Colon (tissue), 2 donors: ENCODE measurements at regions not wholly inside any gene's neighbourhood (a gene's known extent, or its start where the extent isn't known, plus 50 kb on each side); places are given as distances from the start of the nearest gene placed in this dataset.

Experiments used
- FAIRE-seq: peaks from 2 replicates; lab custom pipeline; 2012; peaks lifted over from hg19 to GRCh38; lab: Jason Lieb, UNC
- donor health status: control.
- donor health status: control.

DNA sequence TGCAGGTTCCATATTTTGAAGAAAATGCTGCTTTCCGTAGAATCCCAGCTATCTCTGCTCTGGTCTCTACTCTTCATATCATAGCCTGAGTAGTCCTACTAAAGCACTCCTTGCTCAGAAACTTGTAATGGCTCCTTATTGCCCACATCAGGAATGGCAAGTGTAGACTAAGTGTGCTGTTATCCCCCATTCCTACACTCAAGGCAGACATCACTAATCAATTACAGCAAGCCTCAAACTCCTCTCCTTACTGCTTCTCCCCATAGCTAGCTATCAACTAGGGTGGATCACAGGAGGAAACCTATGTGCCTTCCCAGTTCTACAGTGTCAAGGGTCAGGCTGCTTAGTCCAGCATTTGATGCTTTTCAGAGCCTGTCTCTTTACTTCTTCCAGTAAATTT, 163.4 kb downstream of the HAPSTR1 start:
- no peak for FAIRE-seq

DNA sequence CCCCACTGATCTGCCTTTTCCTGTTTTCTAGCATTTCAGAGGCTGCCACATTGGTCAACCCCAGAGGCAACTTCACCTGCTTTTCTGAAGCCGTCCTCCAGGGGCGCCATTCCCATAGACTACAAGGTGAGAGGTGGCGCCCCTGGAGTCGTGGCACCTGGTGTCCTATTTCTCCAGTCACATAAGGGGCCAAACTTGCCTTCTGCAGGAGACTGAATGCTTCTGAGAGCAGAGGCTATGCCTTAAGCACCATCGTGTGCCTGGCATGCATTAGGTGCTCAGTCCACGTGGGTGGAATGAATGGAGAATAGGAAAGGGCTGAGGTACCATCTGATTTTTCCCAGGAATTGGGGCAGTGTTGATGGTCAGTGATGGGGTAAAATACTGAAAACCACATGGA, 164.8 kb downstream of the HAPSTR1 start:
- FAIRE-seq, result no peak

DNA sequence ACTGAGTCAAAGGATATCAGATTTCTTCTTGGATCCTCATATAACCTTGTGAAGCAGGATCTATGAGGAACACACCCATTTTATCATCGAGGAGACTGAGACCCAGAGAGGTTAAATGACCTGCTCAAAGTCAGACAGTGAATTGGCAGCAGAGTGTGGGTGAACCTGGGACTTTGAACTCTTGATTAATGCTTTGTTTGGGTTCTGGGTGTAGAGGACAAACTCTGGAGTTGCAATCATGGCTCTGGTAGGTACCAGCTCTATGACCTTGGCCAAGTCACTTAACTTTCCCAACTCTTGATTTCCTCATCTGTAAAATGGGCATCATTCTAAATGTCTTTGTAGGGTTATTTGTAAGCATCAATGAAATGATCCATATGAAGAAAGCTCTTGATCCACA, 166.4 kb downstream of the HAPSTR1 start:
- FAIRE-seq, result no peak

DNA sequence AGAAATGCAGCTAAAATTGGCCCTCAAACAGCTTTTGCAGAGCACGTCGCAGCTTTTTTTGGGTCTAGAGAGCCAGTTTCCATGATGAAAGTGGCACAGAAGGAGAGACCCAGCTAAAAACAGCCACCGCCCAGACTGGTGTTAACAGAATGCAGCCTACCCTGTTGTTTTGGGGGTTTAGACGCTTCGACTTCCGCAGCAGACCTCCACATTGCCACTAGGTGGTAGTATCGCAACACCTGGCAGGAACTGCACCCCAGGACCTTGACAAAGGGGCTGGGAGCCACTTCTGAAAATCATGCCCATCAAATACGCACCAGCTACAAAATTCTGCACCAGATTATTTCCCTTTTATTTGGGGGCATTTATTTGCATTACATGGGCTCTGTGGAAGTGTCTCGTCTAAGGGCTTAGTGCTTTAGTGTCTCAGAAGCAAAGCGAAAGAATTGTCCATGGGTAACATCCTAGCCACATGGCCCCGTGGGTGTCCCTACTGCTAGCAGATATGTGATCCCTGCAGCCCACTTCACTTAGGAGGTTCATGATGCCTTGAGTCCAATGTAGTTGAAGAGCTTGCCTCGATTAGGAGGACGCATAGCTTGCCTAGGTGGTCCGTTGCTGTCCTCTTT, 167.1 kb downstream of the HAPSTR1 start:
- no peak for FAIRE-seq

DNA sequence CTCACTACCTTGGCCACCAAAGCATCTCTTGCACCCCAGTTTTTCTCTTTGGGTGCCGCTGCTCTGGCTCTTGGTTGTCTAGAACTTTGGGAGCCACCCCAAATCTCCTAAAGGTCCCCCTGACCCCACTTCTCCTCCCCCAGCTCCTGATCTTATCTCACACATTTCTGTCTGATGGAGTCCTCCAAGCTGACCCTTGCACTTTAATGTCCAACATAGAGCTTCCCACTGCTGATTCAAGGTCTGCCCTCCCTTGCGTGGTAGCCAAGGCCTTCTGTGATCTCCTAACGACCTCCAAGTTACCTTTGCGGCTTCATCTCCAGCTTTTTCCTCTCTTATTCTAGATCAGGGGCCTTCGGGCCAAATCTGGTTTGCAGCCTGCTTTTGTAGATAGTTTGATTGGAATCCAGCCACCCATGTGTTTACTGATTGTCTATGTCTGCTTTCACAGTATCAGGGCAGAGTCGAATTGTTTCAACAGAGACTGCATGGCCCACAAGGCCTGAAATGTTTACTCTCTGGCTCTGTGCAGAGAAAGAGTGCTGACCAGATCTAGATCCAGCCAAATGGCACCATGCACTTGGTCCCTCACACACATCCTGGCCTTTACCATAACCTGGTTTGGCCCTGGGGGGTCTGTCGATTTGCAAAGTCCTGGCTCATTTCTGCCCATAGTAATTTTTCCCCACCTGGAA, 168.6 kb downstream of the HAPSTR1 start:
- FAIRE-seq, result no peak

DNA sequence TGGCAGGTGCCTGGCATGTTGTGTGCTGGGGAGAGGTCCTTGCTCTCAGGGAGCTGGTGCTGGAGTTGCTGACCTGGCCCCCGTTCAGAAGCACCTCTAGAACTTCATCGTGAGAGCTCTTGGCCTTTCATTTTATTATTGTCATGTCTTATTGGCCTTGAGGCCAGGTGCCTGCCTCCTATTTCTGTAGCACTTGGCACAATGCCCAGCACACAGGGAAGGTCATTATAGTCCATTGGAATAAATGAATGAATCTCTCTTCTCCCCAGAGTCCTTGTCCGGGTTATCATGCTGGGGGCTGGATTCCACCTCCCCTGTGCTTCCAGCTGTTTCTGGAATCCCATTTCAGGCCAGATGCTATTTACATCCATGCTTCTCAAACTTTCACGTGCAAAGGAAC, 169.2 kb downstream of the HAPSTR1 start:
- FAIRE-seq, result no peak

DNA sequence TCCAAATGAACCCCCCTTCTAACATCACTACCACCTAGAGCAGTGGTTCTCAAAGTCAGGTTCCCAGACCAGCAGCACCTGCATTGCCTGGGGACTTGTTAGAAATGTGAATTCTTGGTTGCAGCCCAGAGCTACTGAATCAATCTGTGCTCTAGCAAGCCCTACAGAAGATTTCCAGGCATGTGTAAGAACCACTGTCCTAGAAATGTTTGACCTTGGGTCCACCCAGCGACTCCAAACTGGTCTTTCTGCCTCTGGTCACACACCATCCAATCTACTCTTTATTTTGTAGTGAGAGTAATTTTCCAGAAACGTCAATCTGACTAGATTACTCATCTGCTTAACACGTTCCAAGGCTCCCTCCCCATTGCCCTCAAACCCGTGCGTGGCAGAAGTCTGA, 169.9 kb downstream of the HAPSTR1 start:
- FAIRE-seq, result no peak

DNA sequence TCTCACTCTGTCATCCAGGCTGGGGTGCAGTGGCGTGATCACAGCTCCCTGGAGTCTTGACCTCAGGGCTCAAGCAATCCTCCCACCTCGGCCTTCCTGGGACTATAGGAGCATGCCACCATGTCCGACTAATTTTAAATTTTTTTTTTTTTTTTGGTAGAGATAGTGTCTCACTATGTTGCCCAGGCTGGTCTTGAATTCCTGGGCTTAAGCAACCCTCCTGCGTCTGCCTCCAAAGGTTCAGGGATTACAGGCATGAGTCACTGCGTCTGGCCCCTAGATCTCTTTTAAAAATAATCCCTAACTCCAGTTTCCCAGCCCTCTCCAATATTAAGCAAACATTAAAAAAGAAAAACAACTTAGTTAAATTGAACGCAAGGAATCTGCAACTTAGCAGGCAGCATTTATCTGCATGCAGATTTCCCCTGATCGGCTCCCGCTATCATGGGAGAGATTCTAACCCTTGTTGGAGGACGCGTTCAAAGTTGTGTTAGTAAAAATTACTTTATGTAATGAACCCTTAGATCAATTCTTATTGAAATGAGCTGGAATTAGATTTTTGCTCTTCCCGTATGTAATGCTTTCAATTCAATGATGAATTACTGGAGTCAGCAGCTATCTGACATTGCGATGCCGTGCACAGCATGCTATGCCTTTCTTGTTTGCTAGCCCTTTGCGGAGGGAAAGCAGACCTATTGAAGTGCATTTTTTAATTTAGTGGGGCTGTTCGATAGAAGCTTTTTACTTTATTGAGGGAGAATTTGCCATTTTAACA, 171.7 kb downstream of the HAPSTR1 start:
- no peak for FAIRE-seq

DNA sequence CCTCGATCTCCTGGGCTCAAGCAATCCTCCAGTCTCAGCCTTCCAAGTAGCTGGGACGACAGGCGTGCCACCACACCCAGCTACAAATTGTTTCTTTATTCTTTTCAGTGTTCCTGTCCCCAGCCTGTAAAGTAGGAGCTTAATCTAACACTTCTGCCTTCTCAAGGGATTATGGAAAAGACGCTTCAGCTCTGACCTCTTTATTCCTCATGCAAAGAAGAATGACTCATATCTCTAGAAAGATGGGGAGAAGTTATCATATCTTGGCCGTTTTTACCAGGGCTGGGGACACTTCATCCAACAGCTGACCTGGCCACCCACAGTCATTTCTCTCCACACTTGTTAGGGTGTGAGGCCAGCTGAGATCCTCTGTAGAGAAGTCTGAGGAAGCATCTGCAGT, 172.6 kb downstream of the HAPSTR1 start:
- FAIRE-seq, result no peak

DNA sequence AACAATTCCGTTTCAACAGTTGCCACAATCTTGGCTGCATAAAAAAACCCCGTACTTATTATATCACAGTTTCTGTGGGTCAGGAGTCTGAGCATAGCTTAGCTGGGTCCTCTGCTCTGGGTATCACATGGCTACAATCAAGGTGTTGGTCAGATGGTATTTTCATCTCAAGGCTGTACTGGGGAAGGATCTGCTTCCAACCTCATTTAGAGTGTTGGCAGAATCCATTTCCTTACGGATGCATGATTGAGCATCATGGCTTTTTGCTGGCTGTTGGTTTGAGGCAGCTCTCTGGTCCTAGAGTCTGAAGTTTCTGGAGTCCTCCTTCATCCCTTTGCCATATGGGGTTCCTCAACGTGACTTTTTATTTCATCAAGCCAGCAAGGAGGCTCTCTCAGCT, 177.0 kb downstream of the HAPSTR1 start:
- no peak for FAIRE-seq

DNA sequence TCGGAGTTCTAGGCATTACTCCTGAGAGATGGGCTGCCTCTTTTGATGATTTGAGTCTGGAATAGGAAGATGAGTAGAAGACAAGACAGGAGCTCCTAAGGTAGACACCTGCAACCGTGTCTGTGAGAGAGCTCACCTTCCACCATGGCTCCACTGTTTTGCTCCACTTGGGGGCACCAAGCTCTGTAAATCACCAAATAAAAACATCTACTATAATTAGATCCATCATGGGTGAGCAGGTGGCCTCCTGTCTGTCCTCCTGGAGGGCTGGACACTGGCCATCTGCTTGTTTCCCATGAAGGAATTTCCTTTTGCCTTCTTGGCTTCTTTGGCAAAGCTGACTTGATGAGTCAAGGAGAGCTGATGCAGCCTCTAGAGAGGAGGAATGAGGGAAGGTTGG, 179.0 kb downstream of the HAPSTR1 start:
- no peak for FAIRE-seq

DNA sequence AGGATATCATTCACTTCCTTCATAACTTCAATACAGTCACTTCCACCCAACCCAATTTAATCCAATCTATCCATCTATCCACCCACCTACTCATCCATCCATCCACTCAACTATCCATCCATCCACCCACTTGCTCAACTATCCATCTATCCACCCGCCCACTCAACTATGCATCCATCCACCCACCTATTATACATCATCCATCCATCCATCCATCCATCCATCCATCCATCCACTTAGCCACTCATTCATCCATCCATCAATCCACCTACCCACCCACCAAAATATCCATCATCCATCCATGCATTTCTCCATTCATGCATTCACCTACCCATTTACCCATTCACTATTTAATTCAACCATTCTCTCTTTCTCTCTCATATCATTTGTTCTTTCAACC, 179.5 kb downstream of the HAPSTR1 start:
- FAIRE-seq, result no peak

DNA sequence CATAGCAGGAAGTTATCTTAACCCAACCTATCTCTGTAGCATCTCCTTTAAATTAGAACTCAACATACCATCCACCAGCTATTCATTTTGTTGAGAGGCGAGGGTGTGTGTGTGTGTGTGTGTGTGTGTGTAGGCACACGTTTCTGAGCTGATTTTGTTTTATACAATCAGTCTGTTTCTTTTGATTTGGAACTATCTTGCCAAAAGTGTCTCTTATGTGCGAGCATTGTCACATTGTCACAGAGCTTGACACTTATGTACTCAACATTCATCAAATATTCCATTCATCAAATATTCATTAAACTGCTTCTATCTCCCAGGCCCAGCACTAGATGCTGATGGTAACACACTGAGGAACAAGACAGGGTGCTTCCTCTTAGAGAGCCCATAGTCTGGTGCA, 180.4 kb downstream of the HAPSTR1 start:
- no peak for FAIRE-seq

DNA sequence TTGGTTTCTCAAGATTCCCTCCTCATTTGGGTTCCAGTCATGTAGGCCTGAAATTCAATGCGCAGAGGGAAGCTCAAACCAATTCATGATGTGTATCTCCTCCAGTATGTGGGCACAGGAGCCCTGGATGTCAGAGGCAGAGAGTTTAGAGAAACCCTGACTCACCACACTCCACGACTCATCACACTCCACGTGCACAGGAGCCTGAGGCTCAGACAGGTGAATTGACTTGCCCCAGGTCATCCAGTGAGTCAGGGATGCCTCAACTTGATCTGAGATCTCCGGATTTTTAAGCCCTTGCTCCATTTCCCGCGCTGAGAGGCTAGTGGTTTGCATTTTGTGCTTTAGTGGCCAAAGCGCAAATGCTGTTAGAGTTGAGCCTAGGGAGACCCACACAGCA, 183.9 kb downstream of the HAPSTR1 start:
- FAIRE-seq, result no peak

DNA sequence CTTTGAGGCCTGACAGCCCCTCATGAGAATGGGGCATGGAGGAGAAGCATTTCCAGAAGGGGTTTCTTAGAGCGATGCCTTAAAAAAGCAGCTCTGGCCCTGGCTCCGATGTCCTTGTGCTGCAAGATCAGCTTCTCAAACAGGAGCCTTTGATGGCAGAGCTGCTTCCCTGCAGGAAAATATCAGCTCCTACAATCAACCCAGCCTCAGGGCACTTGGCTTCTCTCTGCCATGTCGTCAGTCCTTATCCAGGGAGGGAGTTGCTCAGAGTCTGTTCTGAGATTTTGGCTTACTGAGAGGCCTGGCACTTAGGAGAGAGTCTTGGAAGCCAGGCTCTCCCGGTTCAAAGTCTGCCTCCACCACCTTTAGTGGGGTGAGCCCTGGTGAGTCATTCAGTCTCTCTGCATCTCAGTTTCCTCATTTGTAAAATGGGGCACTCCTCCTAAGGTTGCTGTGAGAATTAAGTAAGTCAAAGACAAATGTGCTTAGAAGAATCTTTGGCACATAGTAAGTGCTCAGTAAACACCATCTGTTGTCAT, 184.4 kb downstream of the HAPSTR1 start:
- no peak for FAIRE-seq

DNA sequence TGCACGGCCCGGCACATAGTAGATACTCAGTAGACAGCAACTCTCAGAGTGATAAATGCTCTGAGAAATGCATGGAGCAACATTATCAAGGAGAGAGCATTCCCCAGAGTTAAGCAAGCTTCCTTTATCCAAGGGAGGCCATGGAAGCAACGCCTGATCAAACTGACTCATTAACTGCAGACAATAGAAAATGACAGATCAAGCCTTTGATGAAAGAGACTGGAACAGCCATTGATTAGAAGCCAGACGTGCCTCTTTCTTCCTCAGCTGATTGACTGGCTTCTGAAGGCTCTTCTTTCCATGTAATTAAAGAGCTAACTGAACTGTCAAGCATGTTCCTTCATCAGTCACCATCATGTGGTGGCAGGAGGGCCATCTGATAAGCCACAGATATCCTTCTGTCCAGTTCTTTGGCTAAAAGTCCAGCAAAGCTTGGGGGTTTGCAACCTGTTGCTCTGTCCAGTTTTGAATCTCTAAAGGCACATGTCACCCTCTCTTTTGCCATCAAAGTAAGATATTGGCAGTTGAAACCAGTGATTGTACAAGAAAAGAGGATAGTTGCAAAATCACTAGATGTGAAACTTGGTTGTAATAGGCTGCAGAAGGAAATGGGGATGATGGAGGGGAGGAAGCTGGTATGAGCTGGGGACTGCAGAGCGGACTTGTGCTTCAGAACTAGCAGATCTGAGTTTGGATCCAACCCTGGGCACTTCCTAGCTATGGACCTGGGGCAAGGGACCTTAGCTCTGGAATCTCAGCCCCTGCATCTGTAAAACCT, 188.0 kb downstream of the HAPSTR1 start:
- FAIRE-seq, result no peak

DNA sequence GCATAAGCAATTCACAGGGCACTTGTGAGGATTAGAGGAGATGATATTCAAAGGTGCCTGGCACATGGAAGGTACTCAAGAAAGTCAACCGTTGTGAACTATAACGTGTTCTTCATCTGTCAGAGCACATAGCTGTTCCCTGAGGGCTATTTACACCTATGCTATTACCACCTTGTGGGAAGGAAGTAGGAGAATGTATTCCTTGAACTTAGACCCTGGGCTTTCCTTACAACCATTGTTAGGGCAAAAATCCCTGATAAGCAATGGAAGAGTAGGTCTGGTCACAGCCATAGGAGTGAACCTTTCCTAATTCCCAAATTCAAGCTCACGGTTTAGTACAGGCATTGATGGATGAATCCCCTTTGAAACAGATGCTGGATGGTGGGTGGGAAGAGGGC, 188.6 kb downstream of the HAPSTR1 start:
- no peak for FAIRE-seq

DNA sequence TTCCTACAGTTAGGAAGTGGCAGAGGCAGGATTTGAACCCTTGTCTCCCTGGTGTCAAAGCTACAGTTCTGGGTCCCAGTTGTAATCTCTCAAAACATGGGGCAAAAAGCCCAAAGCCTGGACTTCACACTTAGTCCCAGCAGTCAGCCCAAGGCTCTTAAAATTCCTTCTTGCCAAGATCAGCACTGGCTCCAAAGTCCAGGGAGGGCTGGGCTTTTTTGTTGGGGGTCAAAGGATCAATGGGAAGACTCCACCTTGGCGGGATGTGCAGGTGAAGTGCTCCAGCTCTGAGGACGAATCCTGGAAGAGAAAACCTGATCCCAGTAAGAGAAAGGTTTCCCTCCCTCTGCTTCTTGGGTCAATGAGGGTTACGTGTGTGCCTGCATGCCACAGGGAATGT, 195.5 kb downstream of the HAPSTR1 start:
- FAIRE-seq, result no peak

DNA sequence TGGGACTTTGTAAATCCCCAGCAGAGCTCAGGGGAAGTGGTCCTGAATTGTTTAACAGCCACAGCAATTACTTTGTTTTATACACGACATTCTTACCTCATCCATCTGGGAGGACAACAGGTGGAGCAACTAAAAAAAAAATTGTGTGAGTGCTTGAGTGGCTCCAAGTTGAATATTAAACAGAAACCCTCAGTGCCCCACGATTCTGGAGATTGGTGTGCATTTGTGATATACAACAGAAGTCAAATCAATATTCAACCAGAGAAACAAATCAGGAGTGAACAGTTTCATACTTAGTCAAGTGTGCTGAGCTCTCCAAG, 204.8 kb downstream of the HAPSTR1 start:
- no peak for FAIRE-seq

DNA sequence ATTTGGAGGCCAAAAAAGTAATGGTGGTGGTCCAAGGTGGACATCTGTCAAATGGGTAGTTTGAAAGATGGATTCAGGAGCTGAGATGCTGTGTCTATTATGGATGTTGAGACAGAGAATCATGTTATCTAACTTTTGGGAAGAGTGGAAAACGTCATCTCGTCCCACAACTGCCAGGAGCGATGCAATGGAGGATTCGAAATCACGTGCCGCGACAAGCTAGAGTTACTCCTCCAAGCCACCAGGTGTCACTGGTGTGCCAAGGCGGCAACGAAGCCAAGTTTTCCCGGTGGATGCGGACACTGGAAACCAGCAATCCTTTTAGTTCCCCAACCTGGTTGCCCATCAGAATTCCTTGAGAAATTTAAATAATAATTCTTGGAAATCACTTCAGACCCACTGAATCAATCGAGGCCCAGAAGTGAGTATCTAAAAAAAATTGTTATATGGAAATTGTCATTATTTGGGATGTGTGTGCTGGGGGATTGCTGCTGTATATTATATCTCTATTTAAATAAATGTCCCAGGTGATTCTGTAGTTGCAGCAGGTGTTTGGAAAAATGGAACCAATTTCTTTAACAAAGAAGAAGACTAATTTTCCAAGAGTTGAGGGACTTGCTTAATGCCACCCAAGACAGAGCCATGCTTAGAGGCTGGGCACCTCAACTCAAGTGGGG, 206.1 kb downstream of the HAPSTR1 start:
- FAIRE-seq, result no peak

DNA sequence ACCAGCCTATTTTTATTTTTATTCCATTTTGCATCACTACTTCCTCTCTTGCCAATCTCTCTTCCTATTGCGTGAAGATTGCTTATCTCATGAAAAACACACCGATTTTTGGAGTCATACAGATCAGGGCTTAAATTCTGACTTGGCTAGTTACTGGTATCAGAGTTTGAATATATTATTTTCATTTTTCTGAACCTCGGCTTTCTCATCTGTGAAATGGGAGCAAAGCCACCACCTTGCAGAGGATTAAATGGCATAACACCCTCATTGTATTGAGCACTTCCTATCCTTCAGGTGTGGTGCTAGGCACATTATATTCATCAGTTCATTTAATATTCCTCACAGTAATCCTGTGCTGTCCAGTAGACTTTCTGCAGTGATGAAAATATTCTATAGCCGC, 208.8 kb downstream of the HAPSTR1 start:
- FAIRE-seq, result no peak

DNA sequence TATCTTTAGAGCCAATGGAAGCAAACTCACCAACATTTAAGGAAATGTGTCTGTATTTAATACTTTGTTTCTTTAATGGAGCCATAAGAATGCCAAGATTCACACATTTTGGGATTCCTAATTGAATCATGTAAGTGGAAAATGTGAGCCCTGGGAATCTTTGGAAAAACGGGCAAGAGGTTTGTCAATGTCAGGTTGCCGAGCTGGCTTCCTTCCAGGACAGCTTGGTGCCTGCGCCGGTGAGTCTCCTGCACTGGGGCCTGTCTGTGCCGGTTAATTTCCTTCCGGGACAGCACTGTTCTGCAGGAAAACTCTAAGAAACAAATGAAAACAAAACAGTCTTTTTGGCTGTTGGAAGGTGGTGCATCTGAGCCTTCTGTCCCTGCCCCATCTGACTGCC, 210.6 kb downstream of the HAPSTR1 start:
- FAIRE-seq, result no peak
